ENCODE measurements at regions not wholly inside any gene's neighbourhood (a gene's known extent, or its start where the extent isn't known, plus 50 kb on each side); places are given as distances from the start of the nearest gene placed in this dataset.

DNA sequence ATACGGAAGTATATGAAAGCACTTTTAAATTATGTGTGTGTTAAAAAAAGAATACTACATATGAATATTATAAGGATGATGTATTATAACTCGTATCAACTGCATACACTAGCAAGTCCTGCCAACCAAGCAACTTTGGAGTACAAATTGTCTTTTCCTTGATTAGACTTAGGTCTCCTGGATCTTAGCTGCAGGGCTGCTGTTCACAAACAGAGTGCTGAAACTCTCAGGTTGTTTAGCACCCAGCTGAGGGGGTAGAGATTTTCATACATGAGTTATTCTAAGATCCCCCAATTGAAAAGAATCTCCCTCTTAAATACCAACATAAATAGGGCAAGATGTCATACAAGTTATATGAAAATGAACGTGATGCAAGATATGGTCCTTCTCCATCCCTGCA, 149.8 kb upstream of the TNC start:
- POLR2A ChIA-PET (ENCODE audit: low non-redundant PET), result no interaction called here
- CTCF ChIA-PET, result no interaction called here

DNA sequence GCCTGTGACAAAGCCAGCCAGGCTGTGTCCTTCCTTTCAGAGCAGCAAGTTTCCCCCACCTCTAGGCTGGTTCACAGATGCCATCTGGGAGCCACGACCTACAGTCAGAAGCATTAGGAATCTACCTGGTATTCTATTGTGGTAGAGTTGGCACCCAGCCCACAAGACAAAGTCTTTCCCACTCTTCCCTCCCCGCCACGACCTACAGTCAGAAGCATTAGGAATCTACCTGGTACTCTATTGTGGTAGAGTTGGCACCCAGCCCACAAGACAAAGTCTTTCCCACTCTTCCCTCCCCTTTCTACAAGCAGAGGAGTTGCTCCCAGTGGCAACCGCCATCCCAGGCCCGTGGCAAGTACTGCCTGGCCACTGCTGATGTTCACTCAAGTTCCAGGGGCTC, 157.8 kb upstream of the TNC start:
- no peak for DNase-seq (ENCODE audit: low spot score)
- no peak overlapping the region for H3K27ac ChIP-seq
- TF ChIP-seq, protein P1, sequence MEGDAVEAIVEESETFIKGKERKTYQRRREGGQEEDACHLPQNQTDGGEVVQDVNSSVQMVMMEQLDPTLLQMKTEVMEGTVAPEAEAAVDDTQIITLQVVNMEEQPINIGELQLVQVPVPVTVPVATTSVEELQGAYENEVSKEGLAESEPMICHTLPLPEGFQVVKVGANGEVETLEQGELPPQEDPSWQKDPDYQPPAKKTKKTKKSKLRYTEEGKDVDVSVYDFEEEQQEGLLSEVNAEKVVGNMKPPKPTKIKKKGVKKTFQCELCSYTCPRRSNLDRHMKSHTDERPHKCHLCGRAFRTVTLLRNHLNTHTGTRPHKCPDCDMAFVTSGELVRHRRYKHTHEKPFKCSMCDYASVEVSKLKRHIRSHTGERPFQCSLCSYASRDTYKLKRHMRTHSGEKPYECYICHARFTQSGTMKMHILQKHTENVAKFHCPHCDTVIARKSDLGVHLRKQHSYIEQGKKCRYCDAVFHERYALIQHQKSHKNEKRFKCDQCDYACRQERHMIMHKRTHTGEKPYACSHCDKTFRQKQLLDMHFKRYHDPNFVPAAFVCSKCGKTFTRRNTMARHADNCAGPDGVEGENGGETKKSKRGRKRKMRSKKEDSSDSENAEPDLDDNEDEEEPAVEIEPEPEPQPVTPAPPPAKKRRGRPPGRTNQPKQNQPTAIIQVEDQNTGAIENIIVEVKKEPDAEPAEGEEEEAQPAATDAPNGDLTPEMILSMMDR (conservative IDR thresholded peaks at IDR 0.05; ENCODE audit: low read depth), result no peak
- ChIA-PET CTCF (interaction anchor here (1.1 kb wide), 1 partner anchor 284 kb away, joined by 3 read pairs; no protein-coding TSS in a partner anchor), POLR2A (ENCODE audit: low non-redundant PET) (no interaction called here)

More for the DNA sequence above, 149.8 kb upstream of the TNC start:
- TF ChIP-seq, protein P1 (conservative IDR thresholded peaks at IDR 0.05; ENCODE audit: low read depth), result no peak
- DNase-seq (ENCODE audit: low spot score), result no peak
- no peak overlapping the region for H3K27ac ChIP-seq

DNA sequence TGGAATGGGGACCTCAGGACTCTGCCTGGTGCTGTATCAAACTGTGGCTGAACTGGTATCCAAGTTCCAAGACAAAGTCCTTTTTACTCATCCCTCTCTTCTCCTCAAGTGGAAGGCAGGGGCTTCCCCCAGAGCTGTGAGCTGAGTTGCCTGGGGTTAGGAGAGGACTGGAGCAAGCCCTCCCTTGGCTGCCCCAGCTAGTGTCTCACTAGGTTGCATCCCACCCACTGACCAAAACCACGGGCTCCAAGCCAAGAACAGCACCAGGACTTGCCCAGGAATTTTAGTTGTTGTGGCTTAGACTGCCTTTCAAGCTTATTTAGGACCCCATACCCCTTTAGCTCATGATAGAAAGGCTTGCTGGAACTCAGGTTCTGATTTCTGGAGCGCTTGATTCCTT, 158.7 kb upstream of the TNC start:
- H3K27ac ChIP-seq, result peak overlapping the region; percentile 1; the same call in 1 of the 2 replicates
- TF ChIP-seq, protein P1 (conservative IDR thresholded peaks at IDR 0.05; ENCODE audit: low read depth), result no peak
- CTCF ChIA-PET, result interaction anchor here (0.7 to 1.1 kb wide), 2 partner anchors 26 to 283 kb away, joined by 3 read pairs; no protein-coding TSS in a partner anchor
- POLR2A ChIA-PET (ENCODE audit: low non-redundant PET), result no interaction called here
- no peak for DNase-seq (ENCODE audit: low spot score)

DNA sequence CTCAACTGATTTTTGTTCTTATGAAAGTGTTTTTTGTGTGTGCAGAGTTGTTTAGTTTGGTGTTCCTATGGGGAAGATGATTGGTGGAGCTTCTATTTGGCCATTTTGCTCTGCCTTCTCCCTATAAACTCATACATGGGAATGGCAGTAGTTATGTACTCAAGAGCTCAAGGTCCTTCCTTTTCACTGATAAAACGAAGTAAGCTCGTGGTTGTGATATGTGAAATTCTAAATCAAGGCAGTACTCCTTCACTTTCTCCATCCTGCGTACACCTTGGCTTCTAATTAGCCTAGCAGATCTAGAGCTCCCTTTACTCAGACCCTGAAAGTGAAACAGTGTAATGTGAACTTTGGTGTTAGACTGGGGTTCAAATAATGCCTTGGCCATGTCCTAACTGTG, 159.3 kb upstream of the TNC start:
- no peak for DNase-seq (ENCODE audit: low spot score)
- CTCF ChIA-PET, result interaction anchor here (0.7 kb wide), 1 partner anchor 27 kb away, joined by 3 read pairs; no protein-coding TSS in a partner anchor
- TF ChIP-seq, protein P1 (conservative IDR thresholded peaks at IDR 0.05; ENCODE audit: low read depth), result no peak
- POLR2A ChIA-PET (ENCODE audit: low non-redundant PET), result no interaction called here
- H3K27ac ChIP-seq, result no peak overlapping the region

DNA sequence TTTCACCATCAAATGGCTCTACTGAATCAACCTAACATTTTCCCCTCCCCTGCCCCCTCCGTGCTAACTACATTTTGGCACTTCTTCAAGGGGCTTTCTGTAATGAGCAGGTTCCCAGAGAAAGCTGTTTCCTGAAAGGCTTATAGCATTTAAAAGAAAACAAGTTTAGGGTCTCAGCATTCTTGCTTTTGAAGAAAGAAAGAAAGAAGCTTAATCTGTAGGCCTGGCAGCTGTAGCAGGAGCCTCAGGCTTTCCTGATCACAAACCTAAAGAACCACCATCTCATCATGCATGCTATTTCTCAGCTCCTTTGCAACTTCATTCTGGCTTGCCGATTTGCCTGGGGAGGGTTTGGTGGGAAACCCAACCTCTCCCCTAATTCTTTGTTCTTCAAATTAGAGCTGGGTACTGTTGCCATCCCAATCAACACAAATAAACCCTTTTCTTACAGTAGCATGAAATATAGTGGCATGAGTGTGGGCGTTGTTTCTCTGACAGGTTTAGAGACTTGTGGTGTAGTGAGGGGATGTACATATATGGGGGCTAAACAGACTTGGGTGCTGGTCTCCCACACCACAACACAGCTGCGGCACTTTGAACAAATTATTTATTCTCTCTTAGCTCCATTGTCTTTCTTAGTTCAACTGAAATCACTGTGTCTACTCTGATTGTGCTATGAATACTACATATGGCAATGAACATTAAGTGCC, 160.5 kb upstream of the TNC start:
- POLR2A ChIA-PET (ENCODE audit: low non-redundant PET), result no interaction called here
- TF ChIP-seq, protein P1 (conservative IDR thresholded peaks at IDR 0.05; ENCODE audit: low read depth), result no peak
- H3K27ac ChIP-seq, result no peak overlapping the region

DNA sequence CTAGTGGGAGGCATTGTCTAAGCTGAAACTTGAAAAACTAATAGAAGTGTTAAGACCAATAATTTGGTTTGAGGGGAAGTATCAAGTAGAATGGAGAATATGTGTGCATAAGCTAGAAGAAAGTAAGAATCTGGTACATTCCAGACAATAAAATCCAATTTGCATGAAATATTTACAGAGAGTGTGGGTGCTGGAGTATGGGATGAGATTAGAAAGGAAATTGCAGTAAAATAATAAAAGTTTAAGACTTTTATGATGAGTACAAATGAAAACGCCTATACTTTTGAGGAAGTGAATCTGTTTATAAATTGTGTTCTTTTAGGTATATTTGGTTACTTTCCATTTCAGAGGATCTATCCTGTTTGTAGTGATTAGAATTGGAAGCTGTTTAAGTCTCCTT, 165.4 kb upstream of the TNC start:
- H3K27ac ChIP-seq, result no peak overlapping the region
- ChIA-PET POLR2A (ENCODE audit: low non-redundant PET) (no interaction called here), CTCF (interaction anchor here (0.6 kb wide), 1 partner anchor 35 kb away, joined by 3 read pairs; no protein-coding TSS in a partner anchor)
- TF ChIP-seq, protein P1 (conservative IDR thresholded peaks at IDR 0.05; ENCODE audit: low read depth), result no peak
- no peak for DNase-seq (ENCODE audit: low spot score)

More for the DNA sequence above, 160.5 kb upstream of the TNC start:
- CTCF ChIA-PET, result interaction anchor here (0.6 kb wide), 3 partner anchors 13 to 120 kb away, joined by 3 to 5 read pairs (median 3); no protein-coding TSS in a partner anchor
- no peak for DNase-seq (ENCODE audit: low spot score)

Measured in RWPE1 (cell line).